ENCODE measurements at regions not wholly inside any gene's neighbourhood (a gene's known extent, or its start where the extent isn't known, plus 50 kb on each side); places are given as distances from the start of the nearest gene placed in this dataset.

DNA sequence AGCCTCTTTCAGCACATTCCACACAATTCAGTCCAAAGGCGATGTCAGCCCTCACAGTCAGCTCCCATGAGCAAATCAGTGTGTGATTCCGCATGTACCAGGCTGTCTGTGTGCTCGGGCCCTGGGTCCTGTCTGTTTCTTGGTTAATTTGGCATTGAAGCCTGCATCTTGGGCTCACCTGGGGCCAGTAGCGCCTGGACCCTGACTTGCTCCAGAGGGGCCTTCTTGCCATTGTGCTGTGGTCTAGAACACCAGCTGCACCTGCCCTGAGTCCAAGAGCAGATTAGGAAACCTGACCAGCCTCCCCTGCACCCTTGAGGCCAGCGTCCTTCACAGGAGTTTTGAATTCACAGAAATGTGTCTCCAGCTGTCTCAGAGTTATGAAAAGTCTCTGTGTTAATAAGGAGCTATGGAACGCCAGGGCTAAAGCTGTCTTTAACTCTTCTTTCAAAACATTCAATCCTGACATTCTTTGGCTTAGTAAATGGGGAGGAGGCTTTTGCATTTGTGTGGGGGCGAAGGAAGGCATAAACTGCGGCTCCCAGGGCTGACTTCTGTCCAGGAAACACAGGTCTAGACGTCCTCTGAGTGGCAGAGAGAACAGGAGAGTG, 102.2 kb downstream of the ARF6 start:
- TF ChIP-seq, protein P1, sequence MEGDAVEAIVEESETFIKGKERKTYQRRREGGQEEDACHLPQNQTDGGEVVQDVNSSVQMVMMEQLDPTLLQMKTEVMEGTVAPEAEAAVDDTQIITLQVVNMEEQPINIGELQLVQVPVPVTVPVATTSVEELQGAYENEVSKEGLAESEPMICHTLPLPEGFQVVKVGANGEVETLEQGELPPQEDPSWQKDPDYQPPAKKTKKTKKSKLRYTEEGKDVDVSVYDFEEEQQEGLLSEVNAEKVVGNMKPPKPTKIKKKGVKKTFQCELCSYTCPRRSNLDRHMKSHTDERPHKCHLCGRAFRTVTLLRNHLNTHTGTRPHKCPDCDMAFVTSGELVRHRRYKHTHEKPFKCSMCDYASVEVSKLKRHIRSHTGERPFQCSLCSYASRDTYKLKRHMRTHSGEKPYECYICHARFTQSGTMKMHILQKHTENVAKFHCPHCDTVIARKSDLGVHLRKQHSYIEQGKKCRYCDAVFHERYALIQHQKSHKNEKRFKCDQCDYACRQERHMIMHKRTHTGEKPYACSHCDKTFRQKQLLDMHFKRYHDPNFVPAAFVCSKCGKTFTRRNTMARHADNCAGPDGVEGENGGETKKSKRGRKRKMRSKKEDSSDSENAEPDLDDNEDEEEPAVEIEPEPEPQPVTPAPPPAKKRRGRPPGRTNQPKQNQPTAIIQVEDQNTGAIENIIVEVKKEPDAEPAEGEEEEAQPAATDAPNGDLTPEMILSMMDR (IDR thresholded peaks at IDR 0.05; ENCODE audit: low read depth, low read length): no peak
- H3K27ac ChIP-seq: no peak overlapping the region
- no peak overlapping the region for H3K4me3 ChIP-seq

DNA sequence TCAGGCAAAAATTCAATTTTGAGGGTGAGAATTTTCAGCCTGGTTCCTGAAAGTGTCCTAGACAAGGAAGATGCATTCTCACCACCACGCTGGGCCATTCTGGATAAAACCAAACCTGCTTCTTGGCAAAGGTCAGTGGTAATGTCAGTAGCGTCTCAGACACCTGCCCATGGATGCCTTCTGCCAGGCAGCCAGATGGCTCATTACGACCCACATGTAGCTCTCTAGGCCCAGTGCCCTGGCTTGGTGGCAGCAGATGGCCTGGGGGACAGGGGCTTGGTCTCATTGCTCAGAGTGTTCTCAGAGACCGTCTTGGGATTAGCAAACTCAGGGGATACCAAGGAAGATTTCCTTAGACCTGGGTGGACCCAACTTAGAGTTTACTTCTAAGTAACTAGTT, 105.1 kb downstream of the ARF6 start:
- Histone ChIP-seq H3K4me1 (ENCODE audit: low read depth) (peaks cover 29% of the 10 kb centered on the region), H3K9me3 (ENCODE audit: low read depth) (no peaks in the 10 kb centered on the region), H3K4me3 (no peak overlapping the region), H3K36me3 (no peaks in the 10 kb centered on the region), H3K27me3 (no peaks in the 10 kb centered on the region), H3K27ac (no peak overlapping the region)
- TF ChIP-seq, protein P1 (IDR thresholded peaks at IDR 0.05; ENCODE audit: low read depth, low read length): no peak
- DNase-seq (ENCODE audit: low read depth in 1 of 2, low spot score in 1 of 2): no peak

More for the DNA sequence above, 102.2 kb downstream of the ARF6 start:
- H3K27me3 ChIP-seq: no peaks in the 10 kb centered on the region
- H3K9me3 ChIP-seq (ENCODE audit: low read depth): no peaks in the 10 kb centered on the region
- peaks cover 14% of the 10 kb centered on the region for H3K4me1 ChIP-seq (ENCODE audit: low read depth)
- H3K36me3 ChIP-seq: no peaks in the 10 kb centered on the region
- no peak for DNase-seq (ENCODE audit: low read depth in 1 of 2, low spot score in 1 of 2)

DNA sequence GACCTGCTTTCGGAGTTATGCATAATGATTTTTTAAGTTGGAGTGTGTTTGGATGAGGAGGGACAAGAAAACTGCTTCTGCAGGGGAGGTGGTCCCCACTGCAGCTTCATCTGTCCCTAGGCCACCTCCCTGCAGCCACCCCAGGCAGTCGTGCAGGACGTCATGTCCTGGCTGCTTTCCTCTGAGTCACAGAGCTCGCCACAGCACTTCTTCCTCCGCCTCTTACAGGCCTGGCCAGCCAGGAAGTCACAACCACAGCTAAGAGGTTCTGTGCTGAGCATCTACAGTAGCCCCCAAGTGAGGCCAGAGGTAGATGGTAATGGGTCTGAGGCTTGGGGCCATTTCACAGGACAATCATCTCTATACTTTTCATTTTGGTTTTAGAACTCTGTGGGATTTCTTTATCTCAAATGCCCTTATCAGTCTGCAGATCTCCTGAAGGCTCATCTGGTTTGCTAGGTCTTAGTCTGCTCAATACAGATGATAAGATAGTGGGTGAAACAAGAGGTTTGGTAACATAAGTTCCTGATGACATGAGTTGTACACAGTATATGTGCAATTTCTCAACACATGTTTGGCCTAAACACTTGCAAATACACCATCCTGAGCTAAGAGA, 106.4 kb downstream of the ARF6 start:
- Histone ChIP-seq H3K4me1 (ENCODE audit: low read depth) (peaks cover 35% of the 10 kb centered on the region), H3K27ac (peak overlapping the region; percentile 80)

DNA sequence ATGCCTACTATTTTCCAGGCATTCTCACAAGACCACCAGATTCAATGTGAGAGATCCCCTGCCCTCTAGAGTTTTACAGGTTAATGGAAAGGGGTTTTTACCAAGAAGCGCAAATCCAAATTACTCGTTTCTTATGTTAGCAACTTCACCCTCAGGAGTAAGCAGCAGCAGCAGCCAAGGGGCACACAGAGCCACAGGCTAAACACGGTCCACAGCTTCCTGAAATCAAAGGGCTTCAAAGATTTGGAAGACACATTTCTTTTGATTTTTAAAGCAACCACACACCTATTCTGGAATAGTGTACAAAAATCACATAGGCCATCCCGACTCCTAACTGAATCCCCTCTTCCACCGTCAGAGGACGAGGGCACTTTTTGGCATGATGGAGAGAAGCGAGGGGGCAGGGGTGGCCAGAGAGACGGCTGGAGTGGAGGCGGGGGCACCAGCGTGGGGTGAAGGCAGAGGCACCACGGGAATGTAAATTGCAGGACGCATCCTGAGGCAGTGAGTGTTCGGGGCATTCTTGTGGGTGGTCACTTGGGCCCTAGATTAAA, 107.0 kb downstream of the ARF6 start:
- H3K36me3 ChIP-seq: no peaks in the 10 kb centered on the region
- H3K27me3 ChIP-seq: peaks cover 7% of the 10 kb centered on the region
- TF ChIP-seq, protein P1 (IDR thresholded peaks at IDR 0.05; ENCODE audit: low read depth, low read length): no peak
- H3K4me3 ChIP-seq: no peak overlapping the region
- H3K4me1 ChIP-seq (ENCODE audit: low read depth): peaks cover 35% of the 10 kb centered on the region
- DNase-seq (ENCODE audit: low read depth in 1 of 2, low spot score in 1 of 2): no peak
- H3K27ac ChIP-seq: peak overlapping the region; percentile 80
- no peaks in the 10 kb centered on the region for H3K9me3 ChIP-seq (ENCODE audit: low read depth)

More for the DNA sequence above, 106.4 kb downstream of the ARF6 start:
- Histone ChIP-seq H3K4me3 (no peak overlapping the region), H3K36me3 (no peaks in the 10 kb centered on the region), H3K9me3 (ENCODE audit: low read depth) (no peaks in the 10 kb centered on the region), H3K27me3 (peaks cover 5% of the 10 kb centered on the region)
- peak in 1 of 2 donors; percentile 71 for DNase-seq (ENCODE audit: low read depth in 1 of 2, low spot score in 1 of 2)
- TF ChIP-seq, protein P1 (IDR thresholded peaks at IDR 0.05; ENCODE audit: low read depth, low read length): no peak

DNA sequence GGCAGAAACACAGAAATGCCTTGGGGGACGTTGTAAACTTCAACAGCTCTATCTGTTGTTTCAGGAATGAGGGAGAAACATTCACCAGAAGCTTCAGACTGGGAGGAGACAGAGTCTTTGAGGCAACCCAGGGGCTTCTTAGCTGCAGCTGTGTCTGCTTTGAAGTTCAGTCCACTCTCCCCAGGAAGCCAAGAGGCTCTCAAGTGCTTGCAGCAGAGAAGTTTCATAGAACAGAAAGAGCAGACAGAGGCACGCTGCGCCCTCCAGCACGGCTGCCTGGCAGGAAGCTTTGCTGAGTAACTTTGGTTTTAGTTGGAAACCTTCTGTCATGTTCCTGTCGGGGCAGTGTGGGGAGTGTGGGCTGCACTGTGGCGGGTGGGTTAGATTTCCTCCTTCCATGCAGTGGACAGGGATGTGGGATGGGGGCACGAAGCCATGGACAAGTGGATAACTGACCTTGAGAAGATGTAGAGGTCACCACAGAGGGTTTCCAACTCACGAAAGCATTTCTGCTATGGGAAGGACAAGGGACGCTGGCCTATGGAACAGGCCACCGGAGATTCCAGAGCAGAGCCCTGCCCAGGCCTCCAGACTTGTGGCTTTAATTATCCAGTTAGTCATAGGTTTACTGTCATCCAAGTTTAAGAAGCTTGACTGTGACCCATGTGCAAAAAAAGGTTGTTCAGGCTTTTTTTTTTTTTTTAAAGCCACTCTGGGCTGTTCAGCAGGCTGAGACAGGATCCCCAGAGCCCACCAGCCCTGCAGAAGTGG, 107.7 kb downstream of the ARF6 start:
- TF ChIP-seq, protein P1 (IDR thresholded peaks at IDR 0.05; ENCODE audit: low read depth, low read length): no peak
- H3K27ac ChIP-seq: peak overlapping the region; percentile 80
- H3K9me3 ChIP-seq (ENCODE audit: low read depth): no peaks in the 10 kb centered on the region
- peak; percentile 81 to 88 for DNase-seq (ENCODE audit: low read depth in 1 of 2, low spot score in 1 of 2)
- H3K36me3 ChIP-seq: no peaks in the 10 kb centered on the region
- H3K4me3 ChIP-seq: no peak overlapping the region
- H3K27me3 ChIP-seq: peaks cover 10% of the 10 kb centered on the region
- H3K4me1 ChIP-seq (ENCODE audit: low read depth): peaks cover 35% of the 10 kb centered on the region
